ENCODE measurements at regions not wholly inside any gene's neighbourhood (a gene's known extent, or its start where the extent isn't known, plus 50 kb on each side); places are given as distances from the start of the nearest gene placed in this dataset.

- no peak for TF ChIP-seq CTCF (IDR thresholded peaks at IDR 0.05)
- TF ChIP-seq POLR2A (IDR thresholded peaks at IDR 0.05): no peak
- no peak for DNase-seq
- Histone ChIP-seq H3K36me3 (ENCODE audit: low read depth, missing control alignments) (no peaks in the 10 kb centered on the region), H3K9me3 (no peaks in the 10 kb centered on the region), H3K27me3 (no peaks in the 10 kb centered on the region), H3K27ac (no peak overlapping the region), H3K4me3 (no peak overlapping the region), H3K4me1 (no peaks in the 10 kb centered on the region)
- intact Hi-C loops (cut with DNase I; ENCODE audit: low total_unique reads): no loop called here
Measured at GRCh38 chr2:21792571-21792970, 668.8 kb downstream of the TDRD15 start.

- 30 to 31% methylated on average over 1 of the region's 1 CpG for WGBS, 2 donors
- H3K36me3 ChIP-seq (ENCODE audit: low read depth, missing control alignments): no peaks in the 10 kb centered on the region
- no peak overlapping the region for H3K4me3 ChIP-seq
- no peak for DNase-seq
- no peak overlapping the region for H3K27ac ChIP-seq
- H3K27me3 ChIP-seq: no peaks in the 10 kb centered on the region
- intact Hi-C loops (cut with DNase I; ENCODE audit: low total_unique reads): no loop called here
- no peaks in the 10 kb centered on the region for H3K4me1 ChIP-seq
- no peak for TF ChIP-seq CTCF (IDR thresholded peaks at IDR 0.05)
- no peaks in the 10 kb centered on the region for H3K9me3 ChIP-seq
Measured at GRCh38 chr2:21793461-21793860, 669.7 kb downstream of the TDRD15 start.

- H3K9me3 ChIP-seq: no peaks in the 10 kb centered on the region
- DNase-seq: no peak
- H3K4me1 ChIP-seq: no peaks in the 10 kb centered on the region
- 67 to 68% methylated on average over 2 of the region's 2 CpGs for WGBS, 2 donors
- intact Hi-C loops (cut with DNase I; ENCODE audit: low total_unique reads): no loop called here
- H3K4me3 ChIP-seq: no peak overlapping the region
- H3K27me3 ChIP-seq: no peaks in the 10 kb centered on the region
- H3K36me3 ChIP-seq (ENCODE audit: low read depth, missing control alignments): no peaks in the 10 kb centered on the region
- no peak overlapping the region for H3K27ac ChIP-seq
- TF ChIP-seq CTCF (IDR thresholded peaks at IDR 0.05) (no peak), POLR2A (IDR thresholded peaks at IDR 0.05) (no peak)
Measured at GRCh38 chr2:21794611-21795010, 670.8 kb downstream of the TDRD15 start.

- Histone ChIP-seq H3K4me1 (no peaks in the 10 kb centered on the region), H3K27me3 (no peaks in the 10 kb centered on the region), H3K4me3 (no peak overlapping the region), H3K36me3 (ENCODE audit: low read depth, missing control alignments) (no peaks in the 10 kb centered on the region), H3K9me3 (no peaks in the 10 kb centered on the region), H3K27ac (no peak overlapping the region)
- no peak for DNase-seq
- intact Hi-C loops (cut with DNase I; ENCODE audit: low total_unique reads): no loop called here
- WGBS, 2 donors: 46 to 55% methylated on average over 1 of the region's 1 CpG
- no peak for TF ChIP-seq CTCF (IDR thresholded peaks at IDR 0.05)
- TF ChIP-seq POLR2A (IDR thresholded peaks at IDR 0.05): no peak
Measured at GRCh38 chr2:21800356-21800755, 676.6 kb downstream of the TDRD15 start.

GRCh38 chr2:21803550-21803949, 679.8 kb downstream of the TDRD15 start:
- H3K27ac ChIP-seq: no peak overlapping the region
- H3K4me3 ChIP-seq: no peak overlapping the region
- intact Hi-C loops (cut with DNase I; ENCODE audit: low total_unique reads): no loop called here
- no peaks in the 10 kb centered on the region for H3K27me3 ChIP-seq
- H3K9me3 ChIP-seq: no peaks in the 10 kb centered on the region
- 93 to 96% methylated on average over 3 of the region's 3 CpGs for WGBS, 2 donors
- DNase-seq: no peak
- no peaks in the 10 kb centered on the region for H3K36me3 ChIP-seq (ENCODE audit: low read depth, missing control alignments)
- TF ChIP-seq CTCF (IDR thresholded peaks at IDR 0.05) (no peak), POLR2A (IDR thresholded peaks at IDR 0.05) (no peak)
- H3K4me1 ChIP-seq: no peaks in the 10 kb centered on the region

Measured in testis (tissue), 2 donors.